Left ventricle myocardium inferior (tissue), 1 donor: ENCODE measurements at regions not wholly inside any gene's neighbourhood (a gene's known extent, or its start where the extent isn't known, plus 50 kb on each side); places are given as distances from the start of the nearest gene placed in this dataset.

ENCODE experiments used
- DNase-seq: peaks from one replicate; pipeline ENCODE4 v3.0.0-alpha.2; 2020
- H3K27ac ChIP-seq: fragments of 200-600 bp; replicated peaks from 2 replicates; pipeline ENCODE4 v1.8.0; 2021
- H3K27me3 ChIP-seq: fragments of 200-600 bp; 2 replicates; pipeline ENCODE4 v1.8.0; 2021; ENCODE audit warnings: low read depth
- H3K36me3 ChIP-seq: fragments of 200-600 bp; 2 replicates; pipeline ENCODE4 v1.8.0; 2021
- H3K4me1 ChIP-seq: fragments of 200-600 bp; 2 replicates; pipeline ENCODE4 v1.8.0; 2021
- H3K4me3 ChIP-seq: fragments of 200-600 bp; 2 replicates; pipeline ENCODE4 v1.8.0; 2021; ENCODE audit warnings: mild to moderate bottlenecking, moderate library complexity
- H3K9me3 ChIP-seq: fragments of 200-600 bp; replicated peaks from 2 replicates; pipeline ENCODE4 v1.8.0; 2021
- CTCF ChIP-seq: fragments of 200-600 bp; IDR thresholded peaks from 2 replicates; pipeline ENCODE4 v1.8.0; 2021; ENCODE audit warnings: antibody characterized with exemption, mild to moderate bottlenecking, borderline replicate concordance
- intact Hi-C: fragments of 100-400 bp; cut with micrococcal nuclease; formaldehyde crosslinking; loops from one replicate; pipeline ENCODE4 v1.11.0; 2022
- donor health status: DM: no; HTN: yes; CAD: no; lungs with severe emphysema.

- Histone ChIP-seq H3K4me1 (peaks cover 1% of the 10 kb centered on the region), H3K36me3 (no peaks in the 10 kb centered on the region), H3K4me3 (no peak overlapping the region), H3K27ac (no peak overlapping the region), H3K9me3 (no peaks in the 10 kb centered on the region), H3K27me3 (no peaks in the 10 kb centered on the region)
- intact Hi-C loops: no loop called here
- DNase-seq: no peak
- no peak for TF ChIP-seq CTCF
Observed at GRCh38 chr7:46551603-46552002, 630.5 kb upstream of the IGFBP3 start.

- no peaks in the 10 kb centered on the region for H3K27me3 ChIP-seq
- no peaks in the 10 kb centered on the region for H3K36me3 ChIP-seq
- no peak overlapping the region for H3K27ac ChIP-seq
- no peaks in the 10 kb centered on the region for H3K9me3 ChIP-seq
- no peak overlapping the region for H3K4me3 ChIP-seq
- no peak for DNase-seq
- no peaks in the 10 kb centered on the region for H3K4me1 ChIP-seq
- intact Hi-C loops: no loop called here
- TF ChIP-seq CTCF: no peak
Observed at GRCh38 chr7:46550864-46551263, 629.8 kb upstream of the IGFBP3 start.

- no peak for TF ChIP-seq CTCF
- intact Hi-C loops: no loop called here
- DNase-seq: no peak
- H3K27ac ChIP-seq: no peak overlapping the region
- H3K4me1 ChIP-seq: no peaks in the 10 kb centered on the region
- no peaks in the 10 kb centered on the region for H3K27me3 ChIP-seq
- H3K36me3 ChIP-seq: no peaks in the 10 kb centered on the region
- H3K9me3 ChIP-seq: no peaks in the 10 kb centered on the region
- no peak overlapping the region for H3K4me3 ChIP-seq
Observed at GRCh38 chr7:46549892-46550639, 629.0 kb upstream of the IGFBP3 start.

GRCh38 chr7:46549347-46549746 lies 628.3 kb upstream of the IGFBP3 start:
- Histone ChIP-seq H3K27ac (no peak overlapping the region), H3K4me3 (no peak overlapping the region), H3K4me1 (no peaks in the 10 kb centered on the region), H3K27me3 (no peaks in the 10 kb centered on the region), H3K9me3 (no peaks in the 10 kb centered on the region), H3K36me3 (no peaks in the 10 kb centered on the region)
- DNase-seq: no peak
- TF ChIP-seq CTCF: no peak
- intact Hi-C loops: no loop called here

GRCh38 chr7:46547044-46547443 lies 626.0 kb upstream of the IGFBP3 start:
- intact Hi-C loops: no loop called here
- no peaks in the 10 kb centered on the region for H3K9me3 ChIP-seq
- no peaks in the 10 kb centered on the region for H3K36me3 ChIP-seq
- H3K4me1 ChIP-seq: no peaks in the 10 kb centered on the region
- H3K4me3 ChIP-seq: no peak overlapping the region
- TF ChIP-seq CTCF: no peak
- no peaks in the 10 kb centered on the region for H3K27me3 ChIP-seq
- no peak for DNase-seq
- no peak overlapping the region for H3K27ac ChIP-seq
